Jurkat, Clone E6-1 (cell line): ENCODE measurements at regions not wholly inside any gene's neighbourhood (a gene's known extent, or its start where the extent isn't known, plus 50 kb on each side); places are given as distances from the start of the nearest gene placed in this dataset.

Experiments used
- DNase-seq: peaks from one replicate; pipeline ENCODE4 v3.0.0-alpha.2; 2011; ENCODE audit warnings: low read depth, low spot score
- H3K4me3 ChIP-seq: 2 replicates; pipeline ENCODE4 v1.5.1; 2011; ENCODE audit warnings: mild to moderate bottlenecking, low read length, control low read depth, moderate library complexity

- no peak for DNase-seq
- no peak overlapping the region for H3K4me3 ChIP-seq
These were observed 201.6 kb downstream of the QDPR start for GRCh38 chr4:17310269-17310652.

- no peak for DNase-seq
- H3K4me3 ChIP-seq = no peak overlapping the region
These were observed 202.2 kb downstream of the QDPR start for GRCh38 chr4:17309567-17310268.

GRCh38 chr4:17301869-17302268 lies 210.0 kb downstream of the QDPR start:
- DNase-seq = no peak
- no peak overlapping the region for H3K4me3 ChIP-seq

- no peak for DNase-seq
These were observed 210.6 kb downstream of the QDPR start for GRCh38 chr4:17301266-17301665.

GRCh38 chr4:17296921-17297890 lies 214.7 kb downstream of the QDPR start:
- no peak for DNase-seq
- H3K4me3 ChIP-seq = no peak overlapping the region

More at GRCh38 chr4:17301266-17301665, 210.6 kb downstream of the QDPR start:
- no peak overlapping the region for H3K4me3 ChIP-seq

GRCh38 chr4:17293901-17294300 lies 218.0 kb downstream of the QDPR start:
- H3K4me3 ChIP-seq = no peak overlapping the region
- DNase-seq = no peak

- DNase-seq = no peak
These were observed 223.7 kb downstream of the QDPR start for GRCh38 chr4:17288151-17288550.

GRCh38 chr4:17286752-17287460 lies 225.0 kb downstream of the QDPR start:
- DNase-seq = no peak
- no peak overlapping the region for H3K4me3 ChIP-seq

More at GRCh38 chr4:17288151-17288550, 223.7 kb downstream of the QDPR start:
- no peak overlapping the region for H3K4me3 ChIP-seq

- no peak overlapping the region for H3K4me3 ChIP-seq
- DNase-seq = no peak
These were observed 226.1 kb downstream of the QDPR start for GRCh38 chr4:17285747-17286146.

GRCh38 chr4:17284323-17285175 lies 227.3 kb downstream of the QDPR start:
- no peak for DNase-seq

GRCh38 chr4:17283832-17284231 lies 228.1 kb downstream of the QDPR start:
- no peak for DNase-seq
- H3K4me3 ChIP-seq = no peak overlapping the region

More at GRCh38 chr4:17284323-17285175, 227.3 kb downstream of the QDPR start:
- H3K4me3 ChIP-seq = no peak overlapping the region

GRCh38 chr4:17283251-17283650 lies 228.6 kb downstream of the QDPR start:
- no peak overlapping the region for H3K4me3 ChIP-seq
- no peak for DNase-seq

GRCh38 chr4:17280261-17281018 lies 231.4 kb downstream of the QDPR start:
- H3K4me3 ChIP-seq = no peak overlapping the region
- no peak for DNase-seq

- DNase-seq = no peak
These were observed 235.1 kb downstream of the QDPR start for GRCh38 chr4:17276776-17277175.

GRCh38 chr4:17275836-17276235 lies 236.1 kb downstream of the QDPR start:
- H3K4me3 ChIP-seq = no peak overlapping the region
- no peak for DNase-seq

More at GRCh38 chr4:17276776-17277175, 235.1 kb downstream of the QDPR start:
- no peak overlapping the region for H3K4me3 ChIP-seq

- H3K4me3 ChIP-seq = no peak overlapping the region
- DNase-seq = no peak
These were observed 238.8 kb downstream of the QDPR start for GRCh38 chr4:17273047-17273446.

GRCh38 chr4:17272154-17272553 lies 239.7 kb downstream of the QDPR start:
- no peak for DNase-seq
- H3K4me3 ChIP-seq = no peak overlapping the region

- no peak for DNase-seq
- no peak overlapping the region for H3K4me3 ChIP-seq
These were observed 246.2 kb downstream of the QDPR start for GRCh38 chr4:17265653-17266052.
